ENCODE measurements at regions not wholly inside any gene's neighbourhood (a gene's known extent, or its start where the extent isn't known, plus 50 kb on each side); places are given as distances from the start of the nearest gene placed in this dataset.

DNA sequence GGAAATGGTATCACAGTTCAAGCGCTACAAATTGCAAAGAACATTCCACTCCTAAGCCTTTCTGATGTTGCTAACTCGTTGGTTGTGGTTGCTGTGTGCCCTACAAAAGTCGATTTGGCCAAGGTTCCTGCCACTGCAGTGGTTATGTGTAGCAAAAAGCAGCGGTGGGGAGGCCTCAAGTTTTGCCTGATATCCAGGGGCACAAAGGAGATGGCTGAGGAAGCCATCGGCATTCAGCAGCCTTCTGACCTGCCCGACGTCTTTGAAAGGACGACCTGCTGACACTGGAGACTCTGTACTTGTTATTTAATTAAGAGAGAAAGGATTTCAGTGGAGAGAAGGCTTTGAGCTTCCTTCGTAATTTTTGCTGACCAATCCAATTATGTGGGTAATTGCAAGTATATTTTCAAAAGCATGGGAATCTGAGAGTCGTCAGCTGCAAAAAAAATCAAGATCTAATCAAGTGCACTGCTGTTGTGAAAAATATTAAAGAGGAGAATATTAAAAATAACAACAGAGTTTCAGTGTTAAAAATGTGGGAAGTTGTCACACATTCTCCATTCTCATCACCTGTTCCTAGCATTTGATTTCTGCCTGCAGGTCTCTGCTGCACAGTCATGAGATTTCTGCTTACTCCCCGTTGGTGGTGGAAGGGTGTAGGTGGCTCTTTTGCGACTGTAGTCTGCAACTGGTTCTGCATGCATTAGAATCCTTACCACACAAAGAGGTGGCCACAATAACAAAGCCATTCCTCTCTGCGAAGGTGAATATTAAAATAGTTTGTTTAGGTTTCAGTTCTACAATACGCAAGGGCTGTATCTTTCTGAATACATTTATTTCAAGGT lies 319.2 kb downstream of the IRX2 start:
- TF ChIP-seq, protein P1, sequence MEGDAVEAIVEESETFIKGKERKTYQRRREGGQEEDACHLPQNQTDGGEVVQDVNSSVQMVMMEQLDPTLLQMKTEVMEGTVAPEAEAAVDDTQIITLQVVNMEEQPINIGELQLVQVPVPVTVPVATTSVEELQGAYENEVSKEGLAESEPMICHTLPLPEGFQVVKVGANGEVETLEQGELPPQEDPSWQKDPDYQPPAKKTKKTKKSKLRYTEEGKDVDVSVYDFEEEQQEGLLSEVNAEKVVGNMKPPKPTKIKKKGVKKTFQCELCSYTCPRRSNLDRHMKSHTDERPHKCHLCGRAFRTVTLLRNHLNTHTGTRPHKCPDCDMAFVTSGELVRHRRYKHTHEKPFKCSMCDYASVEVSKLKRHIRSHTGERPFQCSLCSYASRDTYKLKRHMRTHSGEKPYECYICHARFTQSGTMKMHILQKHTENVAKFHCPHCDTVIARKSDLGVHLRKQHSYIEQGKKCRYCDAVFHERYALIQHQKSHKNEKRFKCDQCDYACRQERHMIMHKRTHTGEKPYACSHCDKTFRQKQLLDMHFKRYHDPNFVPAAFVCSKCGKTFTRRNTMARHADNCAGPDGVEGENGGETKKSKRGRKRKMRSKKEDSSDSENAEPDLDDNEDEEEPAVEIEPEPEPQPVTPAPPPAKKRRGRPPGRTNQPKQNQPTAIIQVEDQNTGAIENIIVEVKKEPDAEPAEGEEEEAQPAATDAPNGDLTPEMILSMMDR (IDR thresholded peaks at IDR 0.05; ENCODE audit: insufficient read depth, missing control alignments), result no peak
- no peak for DNase-seq (ENCODE audit: insufficient read length, low spot score)
- FAIRE-seq, result no peak

DNA sequence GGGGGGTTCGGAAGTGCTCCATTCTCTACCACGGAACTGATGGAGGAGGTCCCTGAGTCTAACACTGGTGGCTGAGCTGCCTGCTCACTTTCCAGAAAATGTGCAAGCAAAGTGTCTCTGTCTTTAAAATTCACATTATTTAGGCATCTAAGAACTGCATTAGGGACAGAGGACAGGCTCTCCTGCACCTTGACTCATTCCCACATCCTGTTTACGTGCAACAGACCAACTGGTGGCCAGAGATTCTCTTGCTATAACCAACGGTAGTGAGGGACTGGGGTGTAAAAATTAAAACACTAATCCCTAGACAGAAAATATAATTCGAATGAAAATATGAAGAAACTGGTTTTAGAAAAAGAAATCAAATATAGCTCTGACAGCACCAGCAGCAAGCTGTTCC lies 320.9 kb downstream of the IRX2 start:
- no peak for FAIRE-seq
- no peak for DNase-seq (ENCODE audit: insufficient read length, low spot score)
- TF ChIP-seq, protein P1 (IDR thresholded peaks at IDR 0.05; ENCODE audit: insufficient read depth, missing control alignments), result no peak

DNA sequence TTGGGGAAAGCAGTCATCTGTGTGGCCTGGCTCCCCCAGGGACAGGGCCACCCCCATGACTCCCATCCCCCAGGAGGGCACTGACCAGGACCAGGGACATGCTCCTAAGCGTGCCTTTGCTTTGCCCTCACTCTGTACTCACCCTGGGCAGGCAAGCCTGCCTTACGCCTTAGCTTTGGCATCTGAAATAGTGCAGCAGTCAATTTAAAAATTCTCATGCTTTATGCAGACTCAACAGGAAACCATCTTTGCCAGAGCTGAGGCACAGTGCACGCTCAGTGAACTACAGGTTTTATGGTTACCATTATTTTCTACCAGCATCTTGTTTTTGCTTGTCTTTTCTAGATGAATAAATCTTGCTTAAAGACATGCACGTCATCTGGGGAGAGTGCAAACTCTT lies 323.5 kb downstream of the IRX2 start:
- DNase-seq (ENCODE audit: insufficient read length, low spot score) (no peak), FAIRE-seq (no peak)
- TF ChIP-seq, protein P1 (IDR thresholded peaks at IDR 0.05; ENCODE audit: insufficient read depth, missing control alignments), result no peak

DNA sequence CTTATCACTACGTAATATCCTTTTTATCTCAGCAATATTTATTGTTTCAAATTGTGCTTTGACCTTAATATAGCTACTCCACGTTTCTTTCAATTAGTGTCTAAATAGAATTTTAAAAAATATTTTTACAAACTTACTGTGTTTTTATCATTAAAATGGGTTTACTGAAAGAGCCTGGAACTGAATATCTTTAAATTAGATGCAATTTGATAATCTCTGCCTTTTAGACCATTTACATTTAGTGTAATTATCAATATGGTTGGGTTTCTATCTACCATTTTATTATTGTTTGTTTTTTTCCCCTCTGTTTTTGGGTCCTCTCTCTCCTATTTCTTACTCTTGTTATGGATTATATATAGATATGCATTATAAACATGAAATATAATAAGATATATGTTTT lies 327.8 kb downstream of the IRX2 start:
- DNase-seq (ENCODE audit: insufficient read length, low spot score) (no peak), FAIRE-seq (no peak)
- TF ChIP-seq, protein P1 (IDR thresholded peaks at IDR 0.05; ENCODE audit: insufficient read depth, missing control alignments), result no peak

DNA sequence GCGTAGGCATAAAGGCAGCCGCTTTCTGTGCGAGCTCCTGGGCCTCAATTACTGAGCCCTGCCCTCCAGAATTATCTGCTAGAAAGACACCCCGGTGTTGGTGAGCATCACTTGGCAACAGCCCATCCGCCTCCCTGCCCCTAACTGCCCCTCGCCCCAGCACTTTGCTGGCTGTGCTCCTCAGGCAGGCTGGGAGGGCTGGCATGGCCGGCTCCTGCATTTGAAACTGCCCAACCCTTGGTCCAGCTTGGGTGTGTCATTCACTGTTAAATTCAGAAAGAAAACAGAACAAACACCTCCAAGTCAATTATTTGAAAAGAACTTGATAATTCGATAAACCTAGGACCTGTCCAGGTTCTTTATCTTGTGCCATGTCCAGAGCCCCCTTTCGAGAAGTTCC lies 334.2 kb downstream of the IRX2 start:
- DNase-seq (ENCODE audit: insufficient read length, low spot score), result no peak
- no peak for FAIRE-seq
- TF ChIP-seq, protein P1 (IDR thresholded peaks at IDR 0.05; ENCODE audit: insufficient read depth, missing control alignments), result no peak

DNA sequence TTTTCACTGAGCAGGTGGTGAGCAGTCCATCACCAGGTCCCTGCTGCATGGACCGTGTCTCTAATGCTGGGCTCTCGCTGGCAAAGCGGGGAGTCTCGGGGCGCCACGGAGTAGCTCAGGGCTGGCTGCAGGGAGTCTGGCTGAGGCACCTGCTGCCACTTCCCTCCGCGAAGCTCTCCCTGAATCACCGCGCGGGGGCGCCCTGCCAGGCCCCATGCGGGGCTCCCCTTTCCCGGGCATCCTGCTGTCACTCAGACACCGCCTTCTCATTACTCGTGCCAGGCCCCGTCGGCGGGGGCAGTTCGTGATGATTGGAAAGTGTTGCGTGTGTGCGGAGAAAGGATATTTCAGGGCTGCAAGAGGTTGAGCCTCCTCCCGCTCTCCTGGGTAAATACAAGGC lies 335.8 kb downstream of the IRX2 start:
- TF ChIP-seq, protein P1 (IDR thresholded peaks at IDR 0.05; ENCODE audit: insufficient read depth, missing control alignments), result no peak
- FAIRE-seq, result no peak
- DNase-seq (ENCODE audit: insufficient read length, low spot score), result no peak

DNA sequence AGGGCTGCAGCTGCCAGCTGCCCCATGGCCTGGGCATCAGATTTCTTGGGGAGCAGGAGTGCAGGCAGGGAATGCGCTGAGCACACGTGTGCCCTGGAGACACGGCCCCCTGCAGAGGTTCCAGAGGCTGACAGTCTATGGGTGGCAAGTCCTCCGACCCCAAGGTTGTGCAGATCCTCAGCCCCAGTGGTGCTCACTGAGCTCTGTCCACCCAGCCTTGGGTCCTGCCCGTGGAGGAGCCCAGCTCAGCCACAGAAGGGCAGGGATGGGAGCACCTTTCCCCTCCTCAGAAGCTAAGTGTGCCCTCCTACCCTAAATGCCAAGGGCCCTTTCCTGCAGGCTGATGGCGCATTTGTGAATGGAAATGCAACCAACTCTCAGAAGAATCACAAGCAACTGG lies 341.0 kb downstream of the IRX2 start:
- DNase-seq (ENCODE audit: insufficient read length, low spot score), result no peak
- FAIRE-seq, result no peak
- TF ChIP-seq, protein P1 (IDR thresholded peaks at IDR 0.05; ENCODE audit: insufficient read depth, missing control alignments), result no peak

Data from D721Med (cell line).